ENCODE measurements at regions not wholly inside any gene's neighbourhood (a gene's known extent, or its start where the extent isn't known, plus 50 kb on each side); places are given as distances from the start of the nearest gene placed in this dataset.
A peak's percentile ranks its signal among the peaks of the same experiment; 100 is the strongest.

- no peak overlapping the region for H4K8ac ChIP-seq (ENCODE audit: low read length)
- H2AFZ ChIP-seq (ENCODE audit: low read depth, low read length) = no peak overlapping the region
- H3K27ac ChIP-seq (ENCODE audit: low read length, poor library complexity, severe bottlenecking) = no peak overlapping the region
- no peaks in the 10 kb centered on the region for H3K79me1 ChIP-seq (replicated peaks; ENCODE audit: low read length, poor library complexity, severe bottlenecking)
- no peak overlapping the region for H4K91ac ChIP-seq (ENCODE audit: low read length)
- no peak overlapping the region for H2AK5ac ChIP-seq (ENCODE audit: low read length, severe bottlenecking)
- H3K9ac ChIP-seq (ENCODE audit: low read length) = no peak overlapping the region
- H3K9me3 ChIP-seq (ENCODE audit: control insufficient read depth, low read length) = no peaks in the 10 kb centered on the region
- no peak overlapping the region for H3K18ac ChIP-seq (ENCODE audit: low read depth in 1 of 2, low read length in 2 of 2)
- DNase-seq = no peak
- no peak overlapping the region for H3K4ac ChIP-seq (ENCODE audit: low read depth in 1 of 2, low read length in 2 of 2)
- no peak overlapping the region for H2BK5ac ChIP-seq (ENCODE audit: low read depth, low read length, poor library complexity, severe bottlenecking)
- H2BK12ac ChIP-seq (ENCODE audit: low read length in 2 of 2) = no peak overlapping the region
- H3K23ac ChIP-seq (ENCODE audit: low read length in 2 of 2) = no peak overlapping the region
- H3K36me3 ChIP-seq (ENCODE audit: control insufficient read depth in 1 of 2, insufficient read depth in 2 of 2, low read depth in 1 of 2, low read length in 2 of 2) = no peaks in the 10 kb centered on the region
- H3K4me1 ChIP-seq (ENCODE audit: control insufficient read depth, insufficient read depth, low read depth, low read length) = peaks cover 1% of the 10 kb centered on the region
- WGBS = 93% methylated on average over 3 of the region's 3 CpGs
- H3K27me3 ChIP-seq (ENCODE audit: control insufficient read depth in 1 of 2, insufficient read depth in 1 of 2, low read length in 2 of 2) = peaks cover 5 to 21% of the 10 kb centered on the region in 2 experiments
- H3K14ac ChIP-seq (ENCODE audit: low read length in 2 of 2) = no peak overlapping the region
- H2BK15ac ChIP-seq (ENCODE audit: low read depth, poor library complexity, severe bottlenecking) = no peak overlapping the region
- no peak overlapping the region for H3K4me2 ChIP-seq (ENCODE audit: low read length, poor library complexity, severe bottlenecking)
- no peak overlapping the region for H2BK120ac ChIP-seq (ENCODE audit: low read depth, low read length)
- H3K4me3 ChIP-seq (ENCODE audit: insufficient read depth in 1 of 2, low read depth in 1 of 2, low read length in 2 of 2) = no peak overlapping the region
Measured at GRCh38 chr20:22824077-22824476, 211.0 kb upstream of the SSTR4 start.

- Histone ChIP-seq H2BK15ac (ENCODE audit: low read depth, poor library complexity, severe bottlenecking) (no peak overlapping the region), H3K79me1 (replicated peaks; ENCODE audit: low read length, poor library complexity, severe bottlenecking) (no peaks in the 10 kb centered on the region), H3K9me3 (ENCODE audit: control insufficient read depth, low read length) (no peaks in the 10 kb centered on the region), H4K91ac (ENCODE audit: low read length) (no peak overlapping the region), H3K9ac (ENCODE audit: low read length) (no peak overlapping the region), H2BK5ac (ENCODE audit: low read depth, low read length, poor library complexity, severe bottlenecking) (no peak overlapping the region), H4K8ac (ENCODE audit: low read length) (no peak overlapping the region), H2AK5ac (ENCODE audit: low read length, severe bottlenecking) (no peak overlapping the region), H3K18ac (ENCODE audit: low read depth in 1 of 2, low read length in 2 of 2) (no peak overlapping the region), H3K23ac (ENCODE audit: low read length in 2 of 2) (no peak overlapping the region), H3K4ac (ENCODE audit: low read depth in 1 of 2, low read length in 2 of 2) (no peak overlapping the region), H3K14ac (ENCODE audit: low read length in 2 of 2) (no peak overlapping the region), H3K4me3 (ENCODE audit: insufficient read depth in 1 of 2, low read depth in 1 of 2, low read length in 2 of 2) (no peak overlapping the region), H2BK120ac (ENCODE audit: low read depth, low read length) (no peak overlapping the region), H3K4me1 (ENCODE audit: control insufficient read depth, insufficient read depth, low read depth, low read length) (peaks cover 1% of the 10 kb centered on the region), H2BK12ac (ENCODE audit: low read length in 2 of 2) (no peak overlapping the region), H3K27me3 (ENCODE audit: control insufficient read depth in 1 of 2, insufficient read depth in 1 of 2, low read length in 2 of 2) (peaks cover 5 to 31% of the 10 kb centered on the region in 2 experiments), H3K27ac (ENCODE audit: low read length, poor library complexity, severe bottlenecking) (no peak overlapping the region), H2AFZ (ENCODE audit: low read depth, low read length) (no peak overlapping the region), H3K4me2 (ENCODE audit: low read length, poor library complexity, severe bottlenecking) (no peak overlapping the region), H3K36me3 (ENCODE audit: control insufficient read depth in 1 of 2, insufficient read depth in 2 of 2, low read depth in 1 of 2, low read length in 2 of 2) (no peaks in the 10 kb centered on the region)
- 74% methylated on average over 3 of the region's 3 CpGs for WGBS
- no peak for DNase-seq
Measured at GRCh38 chr20:22825076-22825475, 210.0 kb upstream of the SSTR4 start.

DNA sequence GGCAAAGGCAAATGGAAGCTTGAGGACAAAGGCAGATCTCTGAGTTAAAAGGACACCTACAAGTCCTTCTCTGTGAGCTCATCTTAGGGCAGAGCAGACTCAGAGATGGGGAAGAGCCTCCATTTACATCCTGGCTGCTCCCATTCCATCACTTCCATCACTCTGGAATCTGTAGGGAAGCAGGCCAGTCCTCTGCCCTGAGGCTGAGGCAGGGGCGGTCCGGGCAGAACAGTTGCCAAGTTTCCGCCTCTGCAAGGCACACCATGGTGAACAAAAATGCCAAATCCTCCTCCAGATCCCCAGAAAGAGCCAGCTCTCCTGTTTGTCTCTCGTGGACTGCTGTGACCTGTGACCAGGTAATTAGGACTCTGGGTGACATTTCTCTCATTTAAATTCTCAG, 209.6 kb upstream of the SSTR4 start:
- no peak overlapping the region for H2BK5ac ChIP-seq (ENCODE audit: low read depth, low read length, poor library complexity, severe bottlenecking)
- no peaks in the 10 kb centered on the region for H3K79me1 ChIP-seq (replicated peaks; ENCODE audit: low read length, poor library complexity, severe bottlenecking)
- H3K9me3 ChIP-seq (ENCODE audit: control insufficient read depth, low read length) = no peaks in the 10 kb centered on the region
- no peak overlapping the region for H2BK120ac ChIP-seq (ENCODE audit: low read depth, low read length)
- no peak overlapping the region for H3K9ac ChIP-seq (ENCODE audit: low read length)
- peaks cover 1% of the 10 kb centered on the region for H3K4me1 ChIP-seq (ENCODE audit: control insufficient read depth, insufficient read depth, low read depth, low read length)
- no peak overlapping the region for H3K27ac ChIP-seq (ENCODE audit: low read length, poor library complexity, severe bottlenecking)
- H3K4me3 ChIP-seq (ENCODE audit: insufficient read depth in 1 of 2, low read depth in 1 of 2, low read length in 2 of 2) = no peak overlapping the region
- peaks cover 5 to 33% of the 10 kb centered on the region in 2 experiments for H3K27me3 ChIP-seq (ENCODE audit: control insufficient read depth in 1 of 2, insufficient read depth in 1 of 2, low read length in 2 of 2)
- no peak overlapping the region for H4K8ac ChIP-seq (ENCODE audit: low read length)
- H3K4ac ChIP-seq (ENCODE audit: low read depth in 1 of 2, low read length in 2 of 2) = no peak overlapping the region
- H2BK12ac ChIP-seq (ENCODE audit: low read length in 2 of 2) = no peak overlapping the region
- H3K4me2 ChIP-seq (ENCODE audit: low read length, poor library complexity, severe bottlenecking) = no peak overlapping the region
- H3K18ac ChIP-seq (ENCODE audit: low read depth in 1 of 2, low read length in 2 of 2) = no peak overlapping the region
- no peak overlapping the region for H2AK5ac ChIP-seq (ENCODE audit: low read length, severe bottlenecking)
- no peak for DNase-seq
- 84% methylated on average over 4 of the region's 4 CpGs for WGBS
- peak overlapping the region in 1 of 2 experiments; percentile 41 for H3K14ac ChIP-seq (ENCODE audit: low read length in 2 of 2)
- H2AFZ ChIP-seq (ENCODE audit: low read depth, low read length) = no peak overlapping the region
- no peak overlapping the region for H4K91ac ChIP-seq (ENCODE audit: low read length)
- H2BK15ac ChIP-seq (ENCODE audit: low read depth, poor library complexity, severe bottlenecking) = no peak overlapping the region
- H3K23ac ChIP-seq (ENCODE audit: low read length in 2 of 2) = no peak overlapping the region
- H3K36me3 ChIP-seq (ENCODE audit: control insufficient read depth in 1 of 2, insufficient read depth in 2 of 2, low read depth in 1 of 2, low read length in 2 of 2) = no peaks in the 10 kb centered on the region

- no peak overlapping the region for H3K27ac ChIP-seq (ENCODE audit: low read length, poor library complexity, severe bottlenecking)
- H4K8ac ChIP-seq (ENCODE audit: low read length) = no peak overlapping the region
- no peak overlapping the region for H2BK5ac ChIP-seq (ENCODE audit: low read depth, low read length, poor library complexity, severe bottlenecking)
- no peak overlapping the region for H2BK15ac ChIP-seq (ENCODE audit: low read depth, poor library complexity, severe bottlenecking)
- no peak overlapping the region for H3K9ac ChIP-seq (ENCODE audit: low read length)
- no peak overlapping the region for H2AK5ac ChIP-seq (ENCODE audit: low read length, severe bottlenecking)
- no peaks in the 10 kb centered on the region for H3K36me3 ChIP-seq (ENCODE audit: control insufficient read depth in 1 of 2, insufficient read depth in 2 of 2, low read depth in 1 of 2, low read length in 2 of 2)
- H3K4me2 ChIP-seq (ENCODE audit: low read length, poor library complexity, severe bottlenecking) = no peak overlapping the region
- no peak for DNase-seq
- no peak overlapping the region for H3K14ac ChIP-seq (ENCODE audit: low read length in 2 of 2)
- no peaks in the 10 kb centered on the region for H3K79me1 ChIP-seq (replicated peaks; ENCODE audit: low read length, poor library complexity, severe bottlenecking)
- H2AFZ ChIP-seq (ENCODE audit: low read depth, low read length) = no peak overlapping the region
- no peak overlapping the region for H3K23ac ChIP-seq (ENCODE audit: low read length in 2 of 2)
- no peak overlapping the region for H3K4me3 ChIP-seq (ENCODE audit: insufficient read depth in 1 of 2, low read depth in 1 of 2, low read length in 2 of 2)
- H3K9me3 ChIP-seq (ENCODE audit: control insufficient read depth, low read length) = no peaks in the 10 kb centered on the region
- WGBS = 82% methylated on average over 8 of the region's 8 CpGs
- no peak overlapping the region for H2BK12ac ChIP-seq (ENCODE audit: low read length in 2 of 2)
- H3K4me1 ChIP-seq (ENCODE audit: control insufficient read depth, insufficient read depth, low read depth, low read length) = peaks cover 1% of the 10 kb centered on the region
- H2BK120ac ChIP-seq (ENCODE audit: low read depth, low read length) = no peak overlapping the region
- H4K91ac ChIP-seq (ENCODE audit: low read length) = no peak overlapping the region
- no peak overlapping the region for H3K4ac ChIP-seq (ENCODE audit: low read depth in 1 of 2, low read length in 2 of 2)
- H3K18ac ChIP-seq (ENCODE audit: low read depth in 1 of 2, low read length in 2 of 2) = no peak overlapping the region
- H3K27me3 ChIP-seq (ENCODE audit: control insufficient read depth in 1 of 2, insufficient read depth in 1 of 2, low read length in 2 of 2) = peaks cover 5 to 33% of the 10 kb centered on the region in 2 experiments
Measured at GRCh38 chr20:22826306-22827230, 208.5 kb upstream of the SSTR4 start.

Measured in mesenchymal stem cell (in vitro differentiated cells and primary cell).